KMS-11 (cell line): ENCODE measurements at regions not wholly inside any gene's neighbourhood (a gene's known extent, or its start where the extent isn't known, plus 50 kb on each side); places are given as distances from the start of the nearest gene placed in this dataset.

Experiments
- H2AFZ ChIP-seq: fragments of 200-600 bp; sonication (generic); 2 replicates; pipeline ENCODE4 v1.6.1; 2016; ENCODE audit warnings: antibody characterized with exemption, mixed run types, low read depth
- H3K27ac ChIP-seq: fragments of 200-600 bp; sonication (generic); 2 replicates; pipeline ENCODE4 v1.6.1; 2016; ENCODE audit warnings: mild to moderate bottlenecking, mixed run types
- H3K27me3 ChIP-seq: fragments of 200-600 bp; sonication (generic); 2 replicates; pipeline ENCODE4 v1.6.1; 2017; ENCODE audit warnings: mild to moderate bottlenecking, low read depth, mixed run types, moderate library complexity; ENCODE audit not compliant: insufficient read depth
- H3K36me3 ChIP-seq: fragments of 200-600 bp; sonication (generic); 2 replicates; pipeline ENCODE4 v1.6.1; 2017; ENCODE audit warnings: mild to moderate bottlenecking, mixed run types; ENCODE audit not compliant: insufficient read depth
- H3K4me1 ChIP-seq: fragments of 200-600 bp; sonication (generic); 2 replicates; pipeline ENCODE4 v1.6.1; 2016; ENCODE audit warnings: mild to moderate bottlenecking, low read depth, mixed run types; ENCODE audit not compliant: poor library complexity, severe bottlenecking
- H3K4me2 ChIP-seq: fragments of 200-600 bp; sonication (generic); 2 replicates; pipeline ENCODE4 v1.7.0; 2016; ENCODE audit warnings: mild to moderate bottlenecking, mixed run types
- H3K4me3 ChIP-seq: fragments of 200-600 bp; sonication (generic); IDR thresholded peaks from 2 replicates; pipeline ENCODE4 v1.6.1; 2017; ENCODE audit warnings: low read depth, low read length, mixed read lengths; ENCODE audit not compliant: insufficient read depth
- H3K79me2 ChIP-seq: fragments of 200-600 bp; sonication (generic); 2 replicates; pipeline ENCODE4 v1.6.1; 2016; ENCODE audit warnings: low read depth, mixed run types; ENCODE audit not compliant: insufficient read depth
- H3K9ac ChIP-seq: fragments of 200-600 bp; sonication (generic); 2 replicates; pipeline ENCODE4 v1.6.1; 2016; ENCODE audit warnings: mild to moderate bottlenecking, mixed run types
- H4K20me1 ChIP-seq: fragments of 200-600 bp; sonication (generic); 2 replicates; pipeline ENCODE4 v1.6.1; 2016; ENCODE audit warnings: mild to moderate bottlenecking, mixed run types; ENCODE audit not compliant: insufficient read depth
- CTCF ChIP-seq: fragments of 200-600 bp; sonication (generic); conservative IDR thresholded peaks from 2 replicates; pipeline ENCODE4 v1.6.1; 2017; ENCODE audit warnings: low read depth, mild to moderate bottlenecking, antibody characterized with exemption, low read length, moderate library complexity, mixed read lengths

- no peaks in the 10 kb centered on the region for H3K4me1 ChIP-seq
- H2AFZ ChIP-seq = no peak overlapping the region
- no peaks in the 10 kb centered on the region for H4K20me1 ChIP-seq
- H3K36me3 ChIP-seq = no peaks in the 10 kb centered on the region
- no peak overlapping the region for H3K4me3 ChIP-seq
- H3K4me2 ChIP-seq = no peak overlapping the region
- no peaks in the 10 kb centered on the region for H3K79me2 ChIP-seq
- TF ChIP-seq CTCF = no peak
- H3K27me3 ChIP-seq = no peaks in the 10 kb centered on the region; the same call in 1 of the 2 replicates
- H3K9ac ChIP-seq = no peak overlapping the region
- no peak overlapping the region for H3K27ac ChIP-seq
Measured at GRCh38 chr20:57851025-57851682, 141.3 kb upstream of the PMEPA1 start.

- no peak overlapping the region for H3K4me3 ChIP-seq
- H3K27ac ChIP-seq = no peak overlapping the region
- no peak overlapping the region for H3K9ac ChIP-seq
- no peaks in the 10 kb centered on the region for H3K36me3 ChIP-seq
- H3K4me1 ChIP-seq = no peaks in the 10 kb centered on the region
- peaks cover 4% of the 10 kb centered on the region; the same call in 1 of the 2 replicates for H3K27me3 ChIP-seq
- H2AFZ ChIP-seq = no peak overlapping the region
- H3K4me2 ChIP-seq = no peak overlapping the region
- no peak for TF ChIP-seq CTCF
- no peaks in the 10 kb centered on the region for H3K79me2 ChIP-seq
- H4K20me1 ChIP-seq = no peaks in the 10 kb centered on the region
Measured at GRCh38 chr20:57849521-57850215, 139.9 kb upstream of the PMEPA1 start.

GRCh38 chr20:57849121-57849520 lies 139.3 kb upstream of the PMEPA1 start:
- no peaks in the 10 kb centered on the region for H3K79me2 ChIP-seq
- H3K9ac ChIP-seq = no peak overlapping the region
- no peak overlapping the region for H3K4me2 ChIP-seq
- H3K27ac ChIP-seq = no peak overlapping the region
- H4K20me1 ChIP-seq = no peaks in the 10 kb centered on the region
- H3K27me3 ChIP-seq = peaks cover 4% of the 10 kb centered on the region; the same call in 1 of the 2 replicates
- H3K4me1 ChIP-seq = no peaks in the 10 kb centered on the region
- H2AFZ ChIP-seq = no peak overlapping the region
- H3K4me3 ChIP-seq = no peak overlapping the region
- no peaks in the 10 kb centered on the region for H3K36me3 ChIP-seq
- TF ChIP-seq CTCF = no peak

GRCh38 chr20:57848282-57848681 lies 138.5 kb upstream of the PMEPA1 start:
- Histone ChIP-seq H3K36me3 (no peaks in the 10 kb centered on the region), H2AFZ (no peak overlapping the region), H3K4me2 (no peak overlapping the region), H4K20me1 (no peaks in the 10 kb centered on the region), H3K79me2 (no peaks in the 10 kb centered on the region), H3K27me3 (peaks cover 4% of the 10 kb centered on the region; the same call in 1 of the 2 replicates), H3K4me3 (no peak overlapping the region), H3K27ac (no peak overlapping the region), H3K9ac (no peak overlapping the region), H3K4me1 (no peaks in the 10 kb centered on the region)
- TF ChIP-seq CTCF = no peak
